Epithelial cell of esophagus (primary cell): ENCODE measurements at regions not wholly inside any gene's neighbourhood (a gene's known extent, or its start where the extent isn't known, plus 50 kb on each side); places are given as distances from the start of the nearest gene placed in this dataset.

Experiments
- DNase-seq: peaks from one replicate; pipeline ENCODE4 v3.0.0; 2010; ENCODE audit warnings: low read depth
- H3K4me3 ChIP-seq: 2 replicates; pipeline ENCODE4 v1.5.1; 2011; ENCODE audit warnings: mild to moderate bottlenecking, low read length, control low read depth
- CTCF ChIP-seq: IDR thresholded peaks from 2 replicates; pipeline ENCODE4 v1.5.1; 2011; ENCODE audit warnings: low read depth, mild to moderate bottlenecking, low read length, control low read depth, inconsistent platforms; ENCODE audit not compliant: insufficient read depth; ENCODE audit errors: missing control alignments

- H3K4me3 ChIP-seq = no peak overlapping the region
- TF ChIP-seq CTCF = no peak
- no peak for DNase-seq
These were observed 112.4 kb upstream of the ZBTB40 start for GRCh38 chr1:22339237-22339636.

DNA sequence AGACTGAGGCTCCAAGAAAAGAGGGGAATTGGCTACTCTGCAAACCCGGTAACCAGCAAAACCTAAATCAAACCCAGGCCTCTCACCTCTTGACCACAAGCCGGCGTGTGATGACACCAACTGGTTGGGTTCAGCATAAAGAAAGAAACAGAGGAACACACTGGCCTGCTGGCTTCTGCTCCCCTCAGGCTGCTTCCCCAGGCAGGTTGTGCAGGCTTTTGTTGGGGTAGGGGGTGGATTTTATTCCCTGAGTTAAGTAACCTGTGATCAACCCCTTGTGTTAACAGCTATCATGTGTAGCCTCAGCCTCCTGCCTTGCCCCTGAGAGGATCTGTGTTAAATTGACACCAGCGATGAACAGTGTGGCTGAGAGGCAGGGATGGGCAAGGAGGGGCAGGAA, 111.6 kb upstream of the ZBTB40 start:
- no peak for TF ChIP-seq CTCF
- no peak for DNase-seq

GRCh38 chr1:22340873-22341272, 110.8 kb upstream of the ZBTB40 start:
- no peak for DNase-seq
- TF ChIP-seq CTCF = no peak
- no peak overlapping the region for H3K4me3 ChIP-seq

More for the DNA sequence above, 111.6 kb upstream of the ZBTB40 start:
- no peak overlapping the region for H3K4me3 ChIP-seq

- no peak for DNase-seq
- no peak overlapping the region for H3K4me3 ChIP-seq
- TF ChIP-seq CTCF = no peak
These were observed 109.7 kb upstream of the ZBTB40 start for GRCh38 chr1:22341791-22342605.

DNA sequence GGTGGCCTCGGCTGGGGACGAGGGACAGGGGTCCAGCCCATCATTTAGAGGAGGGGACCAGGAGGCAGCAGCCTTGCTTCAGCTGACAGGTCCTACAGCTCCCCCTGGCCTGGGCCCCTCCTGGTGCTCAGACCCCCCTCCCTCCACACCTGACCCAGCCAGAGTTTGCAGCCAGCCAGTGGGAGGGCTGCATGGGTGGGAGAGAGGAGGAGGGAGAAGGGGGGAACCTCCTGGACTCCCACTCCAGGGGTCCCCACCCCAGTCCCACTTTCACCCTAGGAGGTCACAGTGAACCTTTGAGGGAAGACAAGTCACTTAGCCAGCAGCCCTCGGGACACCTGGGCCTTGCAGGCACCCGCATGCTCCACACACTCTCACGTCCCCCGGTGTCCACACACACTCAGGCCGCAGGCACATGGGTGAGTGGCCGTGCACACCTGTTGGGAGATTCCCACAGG, 108.9 kb upstream of the ZBTB40 start:
- TF ChIP-seq CTCF = no peak
- H3K4me3 ChIP-seq = no peak overlapping the region
- no peak for DNase-seq

DNA sequence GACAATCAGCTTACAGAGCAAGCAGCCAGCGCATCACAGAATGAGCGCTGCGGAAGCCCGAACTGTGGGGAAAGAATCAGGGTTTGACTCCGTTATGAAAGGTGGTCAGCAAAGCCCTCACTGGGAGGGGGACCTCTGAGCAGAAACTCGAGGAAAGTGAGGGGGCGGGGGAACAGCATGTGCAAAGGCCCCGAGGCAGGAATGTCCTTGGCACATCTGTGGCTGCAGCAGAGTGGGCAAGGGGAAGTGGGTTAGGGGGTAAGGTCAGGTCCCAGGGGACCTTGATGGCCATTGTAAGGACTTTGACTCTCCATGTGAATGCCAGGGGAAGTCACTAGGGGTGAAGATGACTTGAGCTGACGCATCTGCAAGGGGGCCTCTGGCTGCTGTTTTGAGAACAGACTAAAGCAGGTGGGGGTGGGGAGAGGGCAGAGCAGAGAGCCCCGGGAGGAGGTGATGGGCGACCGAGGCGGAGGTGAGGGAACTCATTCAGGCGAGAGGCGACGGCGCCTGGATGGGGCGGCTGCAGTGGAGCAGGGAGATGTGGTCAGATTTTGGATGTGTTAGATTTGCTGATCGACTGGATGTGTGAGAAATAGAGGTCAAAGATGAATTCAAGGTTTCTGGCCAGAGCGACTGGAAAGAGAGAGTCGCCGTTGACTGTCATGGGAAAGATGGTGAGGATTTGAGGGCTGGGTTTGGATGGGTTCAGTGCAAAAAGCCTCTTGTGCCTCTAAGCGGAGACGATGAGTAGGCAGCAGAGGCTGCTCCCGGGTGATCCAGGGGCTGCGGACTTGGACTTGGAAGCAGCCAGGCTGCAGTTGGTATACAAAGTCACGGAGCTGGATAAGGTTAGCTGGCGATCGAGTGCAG, 108.0 kb upstream of the ZBTB40 start:
- no peak overlapping the region for H3K4me3 ChIP-seq
- no peak for DNase-seq
- no peak for TF ChIP-seq CTCF
